ENCODE measurements at regions not wholly inside any gene's neighbourhood (a gene's known extent, or its start where the extent isn't known, plus 50 kb on each side); places are given as distances from the start of the nearest gene placed in this dataset.

DNA sequence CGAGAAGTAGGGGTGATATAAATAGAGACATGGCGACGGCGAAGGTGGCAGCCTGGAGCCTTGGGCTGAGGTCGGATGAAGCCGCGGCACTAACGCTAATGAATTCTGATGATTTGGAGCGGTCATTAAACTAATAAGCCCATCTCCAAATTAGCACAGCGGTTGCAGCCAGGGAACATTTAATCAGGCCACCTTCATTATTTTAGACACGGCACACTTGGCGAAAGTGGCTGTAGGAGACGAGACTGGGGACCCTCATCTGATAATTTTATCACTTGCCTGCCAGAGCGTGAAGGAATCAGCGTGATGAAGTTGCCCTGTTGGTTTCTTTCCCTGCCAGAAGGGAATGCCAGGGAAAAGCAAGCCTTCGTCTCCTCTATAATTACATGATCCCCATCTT lies 664.3 kb upstream of the TBX3 start:
- no peak for TF ChIP-seq EZH2 (IDR thresholded peaks at IDR 0.05; ENCODE audit: borderline replicate concordance, insufficient read depth, low read length, poor library complexity, severe bottlenecking)
- TF ChIP-seq RAD21 (conservative IDR thresholded peaks at IDR 0.05) = no peak
- TF ChIP-seq, protein P1, sequence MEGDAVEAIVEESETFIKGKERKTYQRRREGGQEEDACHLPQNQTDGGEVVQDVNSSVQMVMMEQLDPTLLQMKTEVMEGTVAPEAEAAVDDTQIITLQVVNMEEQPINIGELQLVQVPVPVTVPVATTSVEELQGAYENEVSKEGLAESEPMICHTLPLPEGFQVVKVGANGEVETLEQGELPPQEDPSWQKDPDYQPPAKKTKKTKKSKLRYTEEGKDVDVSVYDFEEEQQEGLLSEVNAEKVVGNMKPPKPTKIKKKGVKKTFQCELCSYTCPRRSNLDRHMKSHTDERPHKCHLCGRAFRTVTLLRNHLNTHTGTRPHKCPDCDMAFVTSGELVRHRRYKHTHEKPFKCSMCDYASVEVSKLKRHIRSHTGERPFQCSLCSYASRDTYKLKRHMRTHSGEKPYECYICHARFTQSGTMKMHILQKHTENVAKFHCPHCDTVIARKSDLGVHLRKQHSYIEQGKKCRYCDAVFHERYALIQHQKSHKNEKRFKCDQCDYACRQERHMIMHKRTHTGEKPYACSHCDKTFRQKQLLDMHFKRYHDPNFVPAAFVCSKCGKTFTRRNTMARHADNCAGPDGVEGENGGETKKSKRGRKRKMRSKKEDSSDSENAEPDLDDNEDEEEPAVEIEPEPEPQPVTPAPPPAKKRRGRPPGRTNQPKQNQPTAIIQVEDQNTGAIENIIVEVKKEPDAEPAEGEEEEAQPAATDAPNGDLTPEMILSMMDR (IDR thresholded peaks at IDR 0.05; ENCODE audit: poor library complexity, severe bottlenecking) = no peak
- TF ChIP-seq, protein P2, sequence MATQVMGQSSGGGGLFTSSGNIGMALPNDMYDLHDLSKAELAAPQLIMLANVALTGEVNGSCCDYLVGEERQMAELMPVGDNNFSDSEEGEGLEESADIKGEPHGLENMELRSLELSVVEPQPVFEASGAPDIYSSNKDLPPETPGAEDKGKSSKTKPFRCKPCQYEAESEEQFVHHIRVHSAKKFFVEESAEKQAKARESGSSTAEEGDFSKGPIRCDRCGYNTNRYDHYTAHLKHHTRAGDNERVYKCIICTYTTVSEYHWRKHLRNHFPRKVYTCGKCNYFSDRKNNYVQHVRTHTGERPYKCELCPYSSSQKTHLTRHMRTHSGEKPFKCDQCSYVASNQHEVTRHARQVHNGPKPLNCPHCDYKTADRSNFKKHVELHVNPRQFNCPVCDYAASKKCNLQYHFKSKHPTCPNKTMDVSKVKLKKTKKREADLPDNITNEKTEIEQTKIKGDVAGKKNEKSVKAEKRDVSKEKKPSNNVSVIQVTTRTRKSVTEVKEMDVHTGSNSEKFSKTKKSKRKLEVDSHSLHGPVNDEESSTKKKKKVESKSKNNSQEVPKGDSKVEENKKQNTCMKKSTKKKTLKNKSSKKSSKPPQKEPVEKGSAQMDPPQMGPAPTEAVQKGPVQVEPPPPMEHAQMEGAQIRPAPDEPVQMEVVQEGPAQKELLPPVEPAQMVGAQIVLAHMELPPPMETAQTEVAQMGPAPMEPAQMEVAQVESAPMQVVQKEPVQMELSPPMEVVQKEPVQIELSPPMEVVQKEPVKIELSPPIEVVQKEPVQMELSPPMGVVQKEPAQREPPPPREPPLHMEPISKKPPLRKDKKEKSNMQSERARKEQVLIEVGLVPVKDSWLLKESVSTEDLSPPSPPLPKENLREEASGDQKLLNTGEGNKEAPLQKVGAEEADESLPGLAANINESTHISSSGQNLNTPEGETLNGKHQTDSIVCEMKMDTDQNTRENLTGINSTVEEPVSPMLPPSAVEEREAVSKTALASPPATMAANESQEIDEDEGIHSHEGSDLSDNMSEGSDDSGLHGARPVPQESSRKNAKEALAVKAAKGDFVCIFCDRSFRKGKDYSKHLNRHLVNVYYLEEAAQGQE (IDR thresholded peaks at IDR 0.05; ENCODE audit: borderline replicate concordance) = no peak
- TF ChIP-seq POLR2AphosphoS5 (IDR thresholded peaks at IDR 0.05) = no peak
- TF ChIP-seq EP300 (conservative IDR thresholded peaks at IDR 0.05; ENCODE audit: poor library complexity, severe bottlenecking) = no peak
- TF ChIP-seq TAF1 (IDR thresholded peaks at IDR 0.05; ENCODE audit: low read depth) = no peak
- TF ChIP-seq MXI1 (conservative IDR thresholded peaks at IDR 0.05; ENCODE audit: poor library complexity, severe bottlenecking) = no peak
